Fibroblast of skin of left biceps (primary cell): ENCODE measurements at regions not wholly inside any gene's neighbourhood (a gene's known extent, or its start where the extent isn't known, plus 50 kb on each side); places are given as distances from the start of the nearest gene placed in this dataset.

Experiments used
- DNase-seq, 2 experiments: peaks; one replicate each; pipeline ENCODE4 v3.0.0-alpha.2; 2013; ENCODE audit warnings: low read depth in 2 of 2

- no peak for DNase-seq
Measured at GRCh38 chr18:40382197-40382596, 1572.8 kb upstream of the PIK3C3 start.

GRCh38 chr18:40380686-40381439 lies 1574.2 kb upstream of the PIK3C3 start:
- DNase-seq: no peak

GRCh38 chr18:40375837-40376236 lies 1579.2 kb upstream of the PIK3C3 start:
- peak; percentile 66 to 70 for DNase-seq

GRCh38 chr18:40371673-40372072 lies 1583.4 kb upstream of the PIK3C3 start:
- peak in 1 of 2 experiments; percentile 57 for DNase-seq

GRCh38 chr18:40367576-40367975 lies 1587.5 kb upstream of the PIK3C3 start:
- no peak for DNase-seq

- DNase-seq: no peak
Measured at GRCh38 chr18:40366521-40366920, 1588.5 kb upstream of the PIK3C3 start.

- no peak for DNase-seq
Measured at GRCh38 chr18:40365526-40365925, 1589.5 kb upstream of the PIK3C3 start.

GRCh38 chr18:40360558-40360957 lies 1594.5 kb upstream of the PIK3C3 start:
- DNase-seq: peak in 1 of 2 experiments; percentile 26

- no peak for DNase-seq
Measured at GRCh38 chr18:40357536-40357935, 1597.5 kb upstream of the PIK3C3 start.

- no peak for DNase-seq
Measured at GRCh38 chr18:40356168-40356567, 1598.9 kb upstream of the PIK3C3 start.

- DNase-seq: peak; percentile 77 to 78
Measured at GRCh38 chr18:40355726-40356125, 1599.3 kb upstream of the PIK3C3 start.

GRCh38 chr18:40348196-40348595 lies 1606.8 kb upstream of the PIK3C3 start:
- DNase-seq: no peak

GRCh38 chr18:40347261-40347660 lies 1607.8 kb upstream of the PIK3C3 start:
- no peak for DNase-seq

GRCh38 chr18:40346146-40346545 lies 1608.9 kb upstream of the PIK3C3 start:
- peak in 1 of 2 experiments; percentile 18 for DNase-seq

GRCh38 chr18:40341701-40342100 lies 1613.3 kb upstream of the PIK3C3 start:
- DNase-seq: no peak

- no peak for DNase-seq
Measured at GRCh38 chr18:40338284-40338683, 1616.8 kb upstream of the PIK3C3 start.

- no peak for DNase-seq
Measured at GRCh38 chr18:40326985-40327384, 1628.0 kb upstream of the PIK3C3 start.

- DNase-seq: no peak
Measured at GRCh38 chr18:40325988-40326387, 1629.0 kb upstream of the PIK3C3 start.

GRCh38 chr18:40314199-40314598 lies 1640.8 kb upstream of the PIK3C3 start:
- DNase-seq: no peak

GRCh38 chr18:40313030-40313642 lies 1641.9 kb upstream of the PIK3C3 start:
- DNase-seq: no peak

GRCh38 chr18:40307627-40308026 lies 1647.4 kb upstream of the PIK3C3 start:
- DNase-seq: no peak

- no peak for DNase-seq
Measured at GRCh38 chr18:40296717-40297413, 1658.2 kb upstream of the PIK3C3 start.
